ENCODE measurements at regions not wholly inside any gene's neighbourhood (a gene's known extent, or its start where the extent isn't known, plus 50 kb on each side); places are given as distances from the start of the nearest gene placed in this dataset.
A peak's percentile ranks its signal among the peaks of the same experiment; 100 is the strongest.

DNA sequence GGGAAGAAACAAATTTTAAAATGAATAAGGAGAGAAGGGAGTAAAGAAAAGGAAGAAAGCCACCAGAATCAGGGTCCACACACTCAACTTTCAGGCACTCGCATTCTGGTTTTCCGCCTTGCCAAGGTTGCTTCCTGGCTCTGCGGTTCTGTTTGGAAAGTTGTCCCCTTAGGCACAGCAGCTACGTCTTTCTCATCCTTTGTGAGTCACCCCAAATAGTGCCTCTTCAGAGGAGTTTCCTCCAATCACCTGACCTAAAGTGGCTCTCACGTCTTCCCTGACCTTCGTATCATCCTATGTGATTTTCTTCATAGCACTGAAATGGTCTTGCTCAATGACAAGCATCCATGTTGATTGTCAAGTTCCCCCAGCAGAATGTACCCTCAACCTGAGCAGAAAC is 99.5 kb upstream of the TMCC3 start:
- Histone ChIP-seq H3K27me3 (no peaks in the 10 kb centered on the region), H3K4me3 (no peak overlapping the region), H3K36me3 (no peaks in the 10 kb centered on the region), H3K27ac (no peak overlapping the region), H3K4me1 (no peaks in the 10 kb centered on the region), H3K9me3 (no peaks in the 10 kb centered on the region), H3K9ac (no peak overlapping the region), H4K20me1 (no peaks in the 10 kb centered on the region), H3K4me2 (no peak overlapping the region)
- TF ChIP-seq Cebpa-rat (IDR thresholded peaks at IDR 0.05), result no peak

DNA sequence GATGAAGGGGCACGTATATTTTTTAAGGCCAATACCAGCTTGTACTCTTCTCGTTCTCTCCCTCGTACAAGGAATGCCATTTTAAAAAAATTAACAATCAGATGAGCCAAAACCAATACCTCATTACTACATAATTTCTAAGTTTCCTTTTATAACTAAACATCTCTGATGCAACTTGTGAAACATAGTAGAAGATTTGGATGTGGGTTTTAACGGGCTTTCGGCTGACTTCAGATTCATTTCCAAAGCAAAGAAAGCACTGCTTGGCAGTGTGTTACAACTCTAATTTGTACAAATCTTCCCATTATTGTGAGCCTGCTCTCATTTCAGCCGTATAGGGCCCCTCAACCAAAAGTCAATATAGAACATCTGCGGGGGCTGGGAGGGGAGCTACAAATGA is 99.1 kb upstream of the TMCC3 start:
- no peaks in the 10 kb centered on the region for H3K27me3 ChIP-seq
- no peak for TF ChIP-seq Cebpa-rat (IDR thresholded peaks at IDR 0.05)
- H3K36me3 ChIP-seq, result no peaks in the 10 kb centered on the region
- no peaks in the 10 kb centered on the region for H3K9me3 ChIP-seq
- no peak overlapping the region for H3K9ac ChIP-seq
- H3K27ac ChIP-seq, result no peak overlapping the region
- H3K4me3 ChIP-seq, result no peak overlapping the region
- no peaks in the 10 kb centered on the region for H3K4me1 ChIP-seq
- H3K4me2 ChIP-seq, result no peak overlapping the region
- H4K20me1 ChIP-seq, result no peaks in the 10 kb centered on the region

DNA sequence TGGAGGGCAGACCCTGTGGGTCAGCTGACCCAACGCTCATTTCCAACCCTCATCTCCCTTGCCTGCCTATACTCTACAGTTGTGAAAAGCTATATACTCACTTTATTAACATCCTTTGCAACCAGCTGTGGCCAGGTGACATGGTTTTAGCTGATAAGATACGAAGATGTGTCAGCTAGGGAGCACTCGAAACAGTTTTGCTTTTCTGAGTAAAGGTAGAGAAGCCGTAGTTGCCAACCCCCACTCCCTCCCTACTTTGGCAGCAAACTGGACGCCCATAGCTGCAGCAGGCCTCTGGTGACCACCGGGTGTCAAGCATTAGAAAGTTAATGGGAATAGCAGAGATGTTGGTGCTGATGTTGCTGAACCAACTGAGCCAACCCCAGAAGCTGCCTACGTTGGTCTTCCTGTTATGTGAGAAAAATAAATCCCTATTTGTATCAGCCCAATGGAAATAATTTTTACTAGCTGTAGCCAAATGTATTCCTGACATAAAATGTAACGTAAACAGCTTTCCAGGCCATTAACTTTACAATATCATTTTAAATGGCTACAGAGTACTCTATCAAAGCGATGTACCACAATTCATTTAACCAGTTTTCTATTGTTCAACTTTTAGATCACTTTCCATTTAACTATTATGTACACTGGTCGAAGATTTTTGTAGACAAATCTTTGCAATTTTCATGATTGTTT is 98.5 kb upstream of the TMCC3 start:
- Histone ChIP-seq H3K4me2 (no peak overlapping the region), H3K36me3 (no peaks in the 10 kb centered on the region), H3K9me3 (no peaks in the 10 kb centered on the region)

DNA sequence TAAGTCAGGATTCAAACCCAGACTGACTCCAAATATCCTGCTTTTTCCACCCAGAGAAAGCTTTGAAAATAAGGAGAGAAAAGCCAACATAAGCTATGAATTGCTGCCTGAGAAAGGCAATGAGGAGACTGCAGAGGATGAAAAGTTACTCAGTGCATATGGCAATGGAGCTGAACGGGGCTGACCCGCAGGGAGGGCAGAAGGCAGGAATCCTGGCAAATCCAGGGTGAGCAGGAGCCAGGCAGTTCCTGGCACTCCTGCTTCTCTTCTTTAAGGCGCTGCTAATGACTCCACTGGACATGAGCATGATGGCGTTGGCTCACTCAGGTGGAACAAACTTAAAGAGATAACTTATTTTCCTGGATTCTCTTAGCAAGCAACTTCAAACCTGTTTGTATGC is 95.2 kb upstream of the TMCC3 start:
- Histone ChIP-seq H3K27ac (no peak overlapping the region), H3K4me1 (no peaks in the 10 kb centered on the region), H4K20me1 (no peaks in the 10 kb centered on the region), H3K27me3 (no peaks in the 10 kb centered on the region), H3K9me3 (no peaks in the 10 kb centered on the region), H3K9ac (no peak overlapping the region), H3K4me3 (no peak overlapping the region), H3K36me3 (no peaks in the 10 kb centered on the region), H3K4me2 (no peak overlapping the region)
- no peak for TF ChIP-seq Cebpa-rat (IDR thresholded peaks at IDR 0.05)

More for the DNA sequence above, 98.5 kb upstream of the TMCC3 start:
- Histone ChIP-seq H4K20me1 (no peaks in the 10 kb centered on the region), H3K27ac (no peak overlapping the region), H3K4me1 (no peaks in the 10 kb centered on the region), H3K27me3 (no peaks in the 10 kb centered on the region), H3K9ac (no peak overlapping the region), H3K4me3 (no peak overlapping the region)
- no peak for TF ChIP-seq Cebpa-rat (IDR thresholded peaks at IDR 0.05)

DNA sequence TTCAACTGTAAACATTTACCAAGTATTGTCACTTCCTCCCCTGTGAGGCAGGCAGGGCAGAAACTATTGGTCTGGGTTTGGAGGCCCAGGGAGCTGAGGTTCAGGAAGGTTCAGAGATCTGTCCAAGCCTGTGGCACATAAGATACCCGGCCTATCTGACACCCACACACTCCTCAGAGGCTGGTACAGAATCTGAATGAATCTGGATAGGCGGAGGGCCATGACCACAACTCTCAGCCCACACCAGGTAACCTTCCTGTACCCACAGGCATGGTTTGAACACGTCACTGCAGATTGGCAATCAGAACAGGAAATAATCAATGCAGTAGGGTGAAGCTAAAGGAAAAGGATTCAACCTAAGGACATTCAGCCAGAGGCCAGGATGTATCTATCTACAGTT is 92.8 kb upstream of the TMCC3 start:
- TF ChIP-seq Cebpa-rat (IDR thresholded peaks at IDR 0.05), result no peak
- Histone ChIP-seq H3K4me1 (no peaks in the 10 kb centered on the region), H3K27ac (no peak overlapping the region), H4K20me1 (no peaks in the 10 kb centered on the region), H3K9ac (no peak overlapping the region), H3K36me3 (no peaks in the 10 kb centered on the region), H3K27me3 (no peaks in the 10 kb centered on the region), H3K4me2 (no peak overlapping the region), H3K9me3 (no peaks in the 10 kb centered on the region), H3K4me3 (no peak overlapping the region)

DNA sequence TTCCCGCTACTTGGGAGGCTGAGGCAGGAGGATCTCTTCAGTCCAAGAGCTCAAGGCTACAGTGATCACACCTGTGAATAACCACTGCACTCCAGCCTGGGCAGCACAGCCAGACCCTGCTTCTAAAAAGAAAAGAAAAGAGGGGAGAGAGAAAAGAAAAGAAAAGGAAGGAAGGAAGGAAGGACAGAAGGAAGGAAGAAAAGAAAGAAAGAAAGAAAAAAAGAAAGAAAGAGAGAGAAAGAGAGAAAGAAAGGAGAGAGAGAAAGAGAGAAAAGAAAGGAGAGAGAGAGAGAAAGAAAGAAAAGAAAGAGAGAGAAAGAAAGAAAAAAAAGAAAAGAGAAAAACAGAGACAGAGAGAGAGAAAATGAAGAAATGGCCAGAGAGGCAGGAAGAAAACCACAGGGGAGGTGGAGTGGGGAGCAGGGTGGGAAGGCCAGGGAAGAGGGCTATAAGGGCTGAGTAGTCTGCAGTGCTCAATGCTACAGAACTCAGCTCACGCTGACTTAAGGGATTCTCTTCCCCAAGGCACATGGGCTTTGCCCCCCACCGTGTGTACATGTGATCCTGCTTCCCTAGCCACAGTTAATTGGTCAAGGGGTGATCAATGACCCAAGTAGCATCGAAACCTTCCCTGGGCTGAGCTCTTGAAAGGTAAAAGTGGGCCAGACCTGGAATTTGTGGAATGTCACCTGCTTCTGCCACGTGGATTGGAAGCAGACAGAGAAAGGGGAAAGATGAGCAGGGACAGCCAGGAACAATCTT is 90.4 kb upstream of the TMCC3 start:
- Histone ChIP-seq H3K27ac (no peak overlapping the region), H3K9me3 (no peaks in the 10 kb centered on the region), H3K4me3 (no peak overlapping the region), H3K4me2 (no peak overlapping the region), H3K9ac (no peak overlapping the region), H3K4me1 (no peaks in the 10 kb centered on the region), H3K27me3 (no peaks in the 10 kb centered on the region), H4K20me1 (no peaks in the 10 kb centered on the region), H3K36me3 (no peaks in the 10 kb centered on the region)
- TF ChIP-seq Cebpa-rat (IDR thresholded peaks at IDR 0.05), result no peak

DNA sequence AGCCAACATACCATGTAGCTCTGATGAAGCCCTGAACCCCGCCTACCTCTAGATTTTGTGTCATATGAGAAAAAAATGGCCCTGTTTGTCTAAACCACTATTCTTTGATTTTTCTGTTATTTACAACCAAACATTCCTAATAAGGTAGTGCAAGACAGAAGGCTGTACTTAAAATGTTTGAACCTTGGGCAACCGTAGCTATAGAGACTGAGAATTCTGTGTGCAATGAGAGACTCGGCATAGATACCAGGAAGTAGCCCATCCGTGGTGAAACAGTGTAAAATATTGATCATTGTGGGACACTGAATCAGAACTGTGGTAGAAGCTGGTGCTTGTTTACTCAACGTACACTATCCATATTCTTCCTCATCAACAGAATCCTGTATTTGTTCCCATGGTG is 86.5 kb upstream of the TMCC3 start:
- H3K27ac ChIP-seq, result no peak overlapping the region
- H3K27me3 ChIP-seq, result no peaks in the 10 kb centered on the region
- no peaks in the 10 kb centered on the region for H3K36me3 ChIP-seq
- TF ChIP-seq Cebpa-rat (IDR thresholded peaks at IDR 0.05), result no peak
- H3K4me3 ChIP-seq, result no peak overlapping the region
- H3K4me1 ChIP-seq, result no peaks in the 10 kb centered on the region
- H3K9me3 ChIP-seq, result no peaks in the 10 kb centered on the region
- H3K9ac ChIP-seq, result no peak overlapping the region
- no peak overlapping the region for H3K4me2 ChIP-seq
- H4K20me1 ChIP-seq, result no peaks in the 10 kb centered on the region

DNA sequence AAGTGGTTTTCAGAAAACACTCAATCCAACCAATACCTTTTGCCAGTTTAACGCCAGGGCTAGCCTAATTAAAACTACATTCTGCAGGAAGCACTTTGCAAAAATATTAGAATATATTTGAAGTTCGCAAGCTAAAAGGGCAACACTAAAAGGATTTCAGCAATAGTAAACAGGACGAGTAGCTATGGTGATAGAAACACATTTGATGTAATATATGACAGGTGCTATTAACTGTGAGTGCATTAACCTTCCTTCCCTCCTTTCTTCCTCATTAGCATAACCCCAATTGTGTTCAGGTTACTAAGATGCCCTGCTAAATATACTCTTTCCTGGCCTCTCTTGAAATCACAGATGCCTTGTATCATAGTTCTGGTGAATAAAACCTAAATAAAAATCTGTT is 85.6 kb upstream of the TMCC3 start:
- Histone ChIP-seq H3K27me3 (no peaks in the 10 kb centered on the region), H4K20me1 (no peaks in the 10 kb centered on the region), H3K4me2 (no peak overlapping the region), H3K27ac (no peak overlapping the region), H3K9ac (no peak overlapping the region), H3K4me3 (no peak overlapping the region), H3K4me1 (peaks cover under 1% of the 10 kb centered on the region; the same call in 1 of the 2 replicates), H3K36me3 (no peaks in the 10 kb centered on the region), H3K9me3 (no peaks in the 10 kb centered on the region)
- TF ChIP-seq Cebpa-rat (IDR thresholded peaks at IDR 0.05), result no peak

DNA sequence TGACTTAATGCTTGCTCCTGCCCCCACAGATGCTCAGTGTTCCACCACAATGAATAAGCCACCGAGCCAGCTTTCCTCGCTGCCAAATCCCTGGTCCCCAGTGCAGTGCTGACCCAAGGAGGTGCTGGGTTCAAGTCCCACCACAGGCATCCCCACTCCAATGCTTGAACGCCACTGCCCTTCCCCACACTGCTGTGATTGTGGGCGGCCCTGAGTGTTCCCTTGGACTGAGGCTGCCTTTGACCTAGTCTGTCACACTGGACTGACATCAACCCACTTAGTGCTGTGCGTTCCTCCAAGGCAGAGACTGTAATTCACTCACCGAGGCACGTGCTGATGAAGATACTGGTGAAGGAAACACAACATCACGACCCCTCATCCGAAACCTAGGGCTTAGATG is 83.4 kb upstream of the TMCC3 start:
- H3K9me3 ChIP-seq, result peaks cover 17% of the 10 kb centered on the region
- no peak overlapping the region for H3K27ac ChIP-seq
- no peaks in the 10 kb centered on the region for H3K27me3 ChIP-seq
- H4K20me1 ChIP-seq, result no peaks in the 10 kb centered on the region
- no peak overlapping the region for H3K4me2 ChIP-seq
- no peaks in the 10 kb centered on the region for H3K36me3 ChIP-seq
- H3K4me3 ChIP-seq, result no peak overlapping the region
- H3K9ac ChIP-seq, result no peak overlapping the region
- no peak for TF ChIP-seq Cebpa-rat (IDR thresholded peaks at IDR 0.05)
- peaks cover 4% of the 10 kb centered on the region; the same call in 1 of the 2 replicates for H3K4me1 ChIP-seq

DNA sequence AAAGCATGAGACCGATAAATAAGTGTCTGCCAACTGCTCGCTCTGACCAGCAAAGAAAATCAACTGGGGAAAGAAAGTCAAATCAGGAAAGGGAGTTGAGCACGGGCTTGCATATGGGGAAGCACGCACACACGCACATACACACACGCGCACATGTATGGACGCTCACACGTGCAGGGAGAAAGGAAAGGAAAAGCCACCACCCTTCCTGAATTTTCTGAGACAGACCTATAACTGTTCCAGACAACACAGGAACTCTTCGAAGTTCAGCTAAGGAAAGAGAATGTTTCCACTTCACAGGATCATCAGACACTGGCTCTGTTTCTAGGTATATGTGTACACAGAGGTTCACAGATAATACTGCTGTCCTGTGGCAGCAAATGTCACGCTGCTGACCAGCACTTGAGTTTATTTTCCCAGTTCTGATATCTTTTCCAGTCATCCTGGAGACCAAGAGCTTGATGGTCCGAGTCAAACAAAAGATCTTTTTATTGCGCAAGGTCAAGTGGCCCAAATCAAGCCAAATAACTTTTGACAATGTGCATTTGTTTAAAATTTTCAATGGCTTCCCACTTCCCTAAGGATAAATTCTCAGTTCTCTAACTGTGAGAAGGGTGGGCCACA is 82.1 kb upstream of the TMCC3 start:
- Histone ChIP-seq H3K4me2 (no peak overlapping the region), H3K27me3 (no peaks in the 10 kb centered on the region), H3K4me3 (no peak overlapping the region), H4K20me1 (no peaks in the 10 kb centered on the region), H3K27ac (no peak overlapping the region), H3K9me3 (peaks cover 17% of the 10 kb centered on the region), H3K4me1 (peaks cover 4% of the 10 kb centered on the region; the same call in 1 of the 2 replicates), H3K36me3 (no peaks in the 10 kb centered on the region), H3K9ac (no peak overlapping the region)
- peak; percentile 70; the same call in 1 of the 2 replicates for TF ChIP-seq Cebpa-rat (IDR thresholded peaks at IDR 0.05)
